ENCODE measurements at regions not wholly inside any gene's neighbourhood (a gene's known extent, or its start where the extent isn't known, plus 50 kb on each side); places are given as distances from the start of the nearest gene placed in this dataset.

- TF ChIP-seq TAF1 (IDR thresholded peaks at IDR 0.05; ENCODE audit: borderline replicate concordance, low read depth, low read length), result no peak
- peak in 1 of 2 experiments; percentile 91; a peak in 2 of 4 replicates for TF ChIP-seq CEBPB (IDR thresholded peaks at IDR 0.05; ENCODE audit: borderline replicate concordance in 1 of 2, low read depth in 2 of 2, low read length in 2 of 2)
- no peak for TF ChIP-seq POLR2A (IDR thresholded peaks at IDR 0.05; ENCODE audit: low read depth, low read length)
- TF ChIP-seq FOXM1 (IDR thresholded peaks at IDR 0.05; ENCODE audit: low read depth, low read length), result peak; percentile 100
Measured at GRCh38 chr1:101178688-101179491, 57.9 kb upstream of the S1PR1 start.
